GM18907 (cell line): ENCODE measurements at regions not wholly inside any gene's neighbourhood (a gene's known extent, or its start where the extent isn't known, plus 50 kb on each side); places are given as distances from the start of the nearest gene placed in this dataset.
"Not testable (repeated sequence)": the region's sequence is repeated elsewhere in the genome, so short reads cannot be mapped to it uniquely, and the experiment has no call there.

Experiments
- ATAC-seq: cut with Tn5 transposase; IDR thresholded peaks from one replicate; pipeline ENCODE4 v1.9.1; 2021; ENCODE audit warnings: mild to moderate bottlenecking, moderate library complexity; ENCODE audit not compliant: unreplicated experiment

DNA sequence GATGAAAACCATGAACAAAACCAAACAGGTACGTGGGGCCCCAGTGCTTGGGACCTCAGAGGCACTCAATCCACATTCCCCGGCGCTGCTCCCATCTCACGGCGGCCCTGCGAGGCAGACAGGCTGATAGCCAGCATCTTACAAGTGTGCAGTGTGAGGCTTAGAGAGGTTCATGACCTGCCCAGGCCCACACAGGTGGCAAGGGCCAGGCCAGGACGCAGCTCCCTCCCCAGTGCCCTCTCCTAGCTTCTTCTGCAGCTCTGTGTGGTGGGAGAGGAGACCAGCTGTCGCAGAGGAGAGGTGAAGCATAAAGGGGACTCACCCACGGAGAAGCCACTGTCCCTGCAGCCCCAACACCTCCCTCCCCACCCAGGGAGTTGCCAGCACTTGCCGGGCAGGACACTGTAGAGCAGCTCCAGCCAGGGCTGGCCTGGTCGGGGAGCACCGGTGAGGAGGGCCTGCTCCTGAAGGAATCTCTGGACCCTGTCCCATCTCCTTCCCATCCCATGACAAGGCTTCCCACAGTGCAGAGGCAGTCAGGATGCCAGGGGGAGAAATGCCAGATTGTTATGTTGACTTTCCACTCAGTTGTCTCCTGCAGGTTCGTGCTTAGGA, 92.4 kb upstream of the TMEM45B start:
- ATAC-seq = no peak

DNA sequence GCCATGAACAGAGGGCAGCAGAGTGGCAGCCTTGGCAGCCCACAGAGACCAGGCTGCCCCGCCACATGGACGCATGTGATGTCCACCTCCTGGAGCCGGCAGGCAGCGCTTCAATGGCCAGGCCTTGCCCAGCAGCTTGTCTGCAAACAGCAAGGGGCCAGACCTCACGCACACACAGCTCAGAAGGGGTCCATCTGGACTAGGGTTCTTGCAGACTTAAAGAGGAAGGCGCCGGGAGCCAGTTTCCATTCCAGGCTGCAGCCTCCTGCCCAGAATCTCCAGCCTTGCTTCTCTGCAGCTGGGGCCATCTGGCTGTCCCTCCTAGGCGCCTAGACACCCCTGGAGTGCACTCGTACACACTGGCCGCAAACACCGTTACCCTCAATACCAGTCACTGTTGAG, 91.9 kb upstream of the TMEM45B start:
- no peak for ATAC-seq

DNA sequence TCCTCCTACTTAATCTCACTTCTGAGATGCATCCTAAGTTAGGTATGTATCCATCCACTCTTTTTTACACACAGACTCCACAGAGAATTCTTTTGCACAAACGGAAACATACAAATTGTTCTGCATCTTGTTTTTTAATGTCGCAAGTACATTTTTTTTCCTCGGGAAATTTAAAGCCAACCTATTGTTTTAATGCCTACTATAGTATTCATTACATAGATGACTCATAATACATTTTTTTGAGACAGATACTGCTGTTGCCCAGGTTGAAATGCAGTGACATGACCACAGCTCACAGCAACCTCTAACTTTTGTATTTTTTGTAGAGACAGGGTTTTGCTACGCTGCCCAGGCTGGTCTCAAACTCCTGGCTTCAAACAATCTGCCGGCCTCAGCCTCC, 90.8 kb upstream of the TMEM45B start:
- ATAC-seq = no peak

DNA sequence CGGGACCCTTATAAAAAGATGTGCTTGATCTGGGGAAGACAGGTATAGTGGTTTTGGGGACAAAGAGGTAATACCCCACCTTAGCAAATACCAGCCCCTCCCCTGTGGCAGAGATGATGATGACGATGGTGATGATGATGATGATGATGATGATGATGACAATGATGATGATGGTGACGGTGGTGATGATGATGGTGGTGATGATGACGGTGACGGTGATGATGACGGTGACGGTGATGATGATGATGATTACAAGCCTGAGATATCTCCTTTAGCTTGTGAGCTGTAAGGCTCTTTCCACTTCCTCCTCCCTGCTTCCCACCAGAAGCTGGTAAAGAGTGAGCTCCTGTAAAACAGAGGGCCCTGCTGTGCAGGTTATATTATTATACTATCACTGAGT, 89.5 kb upstream of the TMEM45B start:
- ATAC-seq = no peak

DNA sequence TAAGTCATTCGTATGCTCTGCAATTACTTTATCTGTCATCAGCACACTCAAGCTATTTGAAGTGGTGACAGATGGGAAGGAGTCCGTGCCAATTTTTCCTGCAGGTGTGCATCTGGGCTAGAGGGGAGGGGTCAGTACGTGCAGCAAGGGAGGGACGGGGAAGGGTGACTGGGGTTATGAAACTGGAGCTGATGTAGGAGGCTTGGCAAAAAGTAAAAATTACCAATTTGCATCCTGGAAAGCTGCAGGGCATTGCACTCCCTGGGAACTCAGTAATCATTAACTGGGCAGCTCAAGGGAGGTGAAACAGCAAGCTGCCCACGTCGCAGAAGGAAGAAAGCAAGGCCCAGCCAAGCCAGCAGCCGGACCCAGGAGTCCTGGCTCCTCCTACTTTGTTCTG, 87.1 kb upstream of the TMEM45B start:
- no peak for ATAC-seq

DNA sequence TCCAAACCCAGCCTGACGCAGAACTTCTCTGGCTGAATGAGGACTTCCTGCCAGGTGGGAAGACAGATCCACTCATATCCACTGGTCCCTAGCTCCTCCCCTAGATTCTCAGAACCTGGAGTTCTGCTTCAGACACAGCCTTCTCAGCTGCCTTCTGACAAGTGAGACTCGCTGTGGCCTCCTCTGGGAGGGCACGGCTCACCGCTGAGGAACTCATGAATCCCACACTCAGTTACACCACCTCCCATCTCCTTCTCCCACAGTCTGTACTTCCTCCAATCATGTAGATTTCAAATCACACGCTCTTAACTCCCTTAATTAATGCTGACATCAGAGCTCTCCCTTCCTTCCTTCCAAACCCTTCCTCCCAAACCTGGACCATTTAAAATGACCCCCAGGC, 86.4 kb upstream of the TMEM45B start:
- no peak for ATAC-seq

DNA sequence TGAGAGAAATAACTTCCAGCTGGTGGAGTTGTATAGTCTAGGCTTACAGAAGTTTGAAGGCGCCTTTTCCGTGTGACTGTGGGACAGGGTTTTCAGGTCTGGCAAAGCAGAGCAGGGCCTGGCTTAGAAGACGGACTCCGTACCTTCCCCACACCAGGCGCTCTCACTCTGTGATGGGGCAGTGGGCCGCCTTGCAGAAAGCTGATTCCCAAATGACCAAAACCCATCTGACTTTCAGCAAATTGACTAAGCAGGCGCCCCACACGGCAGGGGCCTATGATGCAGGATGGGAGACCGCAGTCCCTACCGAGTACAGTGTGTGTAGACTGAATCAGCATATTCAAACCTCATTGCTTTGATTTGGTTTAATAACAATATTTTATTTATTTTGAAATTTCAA, 85.8 kb upstream of the TMEM45B start:
- ATAC-seq = no peak

DNA sequence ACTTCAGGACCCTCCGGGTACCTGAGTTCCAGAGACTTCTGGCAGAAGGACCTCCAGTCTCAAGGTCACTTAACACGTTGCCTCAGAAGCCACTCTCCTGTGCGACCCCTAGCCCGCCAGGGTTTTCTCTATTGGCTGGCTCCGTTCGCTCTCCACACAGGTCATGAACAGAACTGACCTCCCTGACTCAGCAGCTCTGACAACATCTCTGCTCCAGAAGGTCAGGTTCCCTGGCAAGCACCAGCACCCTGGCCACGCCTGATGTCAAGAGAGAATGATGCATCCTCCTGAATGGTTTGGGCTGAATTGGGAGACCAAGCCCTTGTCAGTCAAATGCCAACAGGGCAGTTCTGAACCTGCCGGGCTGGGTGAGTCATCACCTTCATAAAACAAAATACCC, 84.3 kb upstream of the TMEM45B start:
- no peak for ATAC-seq

DNA sequence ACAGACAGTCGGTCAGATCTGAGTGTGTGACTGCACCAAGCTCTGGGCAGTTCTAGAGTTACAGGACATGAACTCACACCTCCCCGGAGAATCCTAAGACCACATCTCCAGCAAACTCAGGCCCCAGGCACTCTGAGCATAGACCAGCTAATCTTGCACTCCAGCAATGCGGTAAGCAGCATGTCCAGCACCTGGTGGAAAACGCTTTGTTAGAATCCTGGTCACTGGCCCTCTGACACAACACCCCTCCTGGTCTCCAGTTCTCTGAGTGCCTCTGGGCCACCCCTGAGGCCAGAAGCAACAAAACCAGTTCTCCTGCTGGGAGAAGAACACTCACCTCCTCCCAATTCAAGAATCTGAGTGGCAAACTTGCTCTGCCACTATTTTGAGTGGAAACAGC, 82.7 kb upstream of the TMEM45B start:
- no peak for ATAC-seq

DNA sequence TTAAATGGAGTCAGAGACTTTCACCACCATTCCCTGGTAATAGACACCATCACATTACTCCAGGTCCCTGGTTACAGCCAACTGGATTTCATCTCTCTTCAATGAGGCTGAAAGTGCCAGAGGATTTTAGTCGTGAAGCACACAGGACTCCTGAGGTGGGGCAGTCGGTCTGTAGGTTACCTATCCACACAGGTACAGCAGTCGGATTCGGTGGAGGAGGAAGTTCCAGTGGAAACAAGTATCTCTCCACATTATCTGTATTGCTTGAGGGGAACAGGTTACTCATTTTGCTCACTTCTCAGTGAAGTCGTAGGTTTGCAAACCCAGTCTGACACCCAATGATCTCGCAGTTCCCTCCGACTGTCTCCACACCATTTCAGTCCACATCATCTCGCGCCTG, 82.3 kb upstream of the TMEM45B start:
- no peak for ATAC-seq

DNA sequence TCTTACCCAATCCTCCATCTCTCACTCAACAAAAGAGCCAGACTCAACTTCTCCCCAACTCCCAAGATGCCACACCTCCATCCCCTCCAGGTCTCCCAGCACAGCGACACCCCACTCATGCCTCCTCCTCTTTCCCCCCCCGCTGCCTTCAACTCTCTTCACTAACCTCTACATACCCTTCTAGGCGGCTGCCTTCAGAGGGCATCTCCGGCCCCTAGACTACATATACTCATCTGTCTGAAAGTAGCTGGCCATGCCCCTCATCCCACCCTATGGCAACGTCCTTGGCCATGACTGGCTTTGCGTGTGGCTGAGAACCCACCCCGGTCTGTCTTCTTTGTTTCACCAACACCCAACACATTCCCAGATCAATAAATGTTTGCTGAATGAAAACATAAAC, 81.7 kb upstream of the TMEM45B start:
- no peak for ATAC-seq

DNA sequence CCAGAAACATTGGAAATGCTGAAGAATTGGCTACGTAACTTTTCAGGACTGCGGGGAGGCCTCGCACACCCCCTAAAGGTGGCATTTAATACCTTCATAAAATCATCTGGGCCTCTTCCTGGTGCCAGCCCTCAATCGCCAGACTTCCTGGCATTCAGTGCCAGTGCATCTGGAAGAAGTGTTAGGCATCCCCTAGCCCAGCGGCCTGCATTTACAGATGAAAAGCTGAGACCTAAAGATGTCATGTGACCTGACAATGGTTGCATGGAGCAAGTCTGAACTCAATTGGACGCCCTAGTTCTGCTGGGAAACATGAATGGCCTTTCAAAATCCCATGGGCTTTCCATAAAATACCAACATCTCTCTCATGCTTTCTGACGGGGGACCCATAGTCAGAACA, 81.0 kb upstream of the TMEM45B start:
- ATAC-seq = no peak

DNA sequence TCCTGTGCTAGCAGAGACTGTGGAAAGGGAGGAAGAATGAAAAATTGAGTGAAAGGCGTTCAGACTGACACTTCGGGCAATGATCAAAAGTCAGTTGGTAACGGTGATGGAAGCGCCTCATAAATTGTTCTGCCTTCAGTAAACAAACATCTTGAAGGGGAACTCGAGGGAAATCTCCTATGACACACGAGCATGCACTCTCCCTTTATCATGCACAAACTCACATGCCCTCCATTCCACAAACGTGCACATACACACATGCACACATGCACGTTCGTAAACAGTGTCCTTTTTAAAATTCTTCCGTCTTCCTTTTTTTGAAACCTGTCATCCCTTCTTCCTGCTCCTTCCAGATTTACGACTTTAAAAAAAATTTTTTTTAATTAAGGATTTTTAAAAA, 77.8 kb upstream of the TMEM45B start:
- no peak for ATAC-seq

DNA sequence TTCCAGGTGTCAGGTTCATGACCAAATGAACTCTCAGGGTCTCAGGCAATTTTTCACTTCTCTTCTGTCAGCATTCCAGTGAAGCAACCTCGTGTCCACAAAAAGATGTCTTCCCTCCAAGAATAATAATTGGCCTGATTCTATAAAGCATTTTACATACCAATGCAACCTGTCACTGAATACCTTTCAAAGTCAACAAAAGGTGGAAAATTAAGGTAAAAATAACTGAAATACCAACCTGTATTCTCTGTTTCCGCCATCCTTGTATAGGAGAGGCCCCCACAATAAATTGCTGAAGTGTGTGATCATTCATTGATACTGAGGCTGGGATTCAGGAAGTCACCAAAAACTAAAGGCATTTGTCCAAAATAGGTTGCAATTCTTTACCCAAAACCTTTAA, 77.4 kb upstream of the TMEM45B start:
- no peak for ATAC-seq

DNA sequence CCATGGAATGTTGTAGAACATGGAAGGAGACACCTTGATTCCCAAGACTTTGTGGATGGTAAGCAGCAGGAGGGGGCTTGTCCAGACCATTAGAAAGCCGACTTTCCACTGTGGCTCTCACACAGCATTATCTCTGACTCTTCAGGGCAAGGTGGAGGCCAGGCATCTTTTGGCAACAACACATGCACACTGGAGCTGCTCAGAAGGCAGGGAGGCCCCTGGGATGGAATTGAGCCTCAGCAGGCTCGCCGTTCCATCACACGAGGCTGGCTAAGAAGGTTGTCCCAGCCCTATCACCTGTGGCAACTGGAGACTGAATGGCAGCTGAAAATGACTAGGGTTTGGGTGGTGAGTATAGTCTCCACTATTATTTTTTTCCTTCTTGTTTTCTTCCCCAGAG, 76.3 kb upstream of the TMEM45B start:
- no peak for ATAC-seq

DNA sequence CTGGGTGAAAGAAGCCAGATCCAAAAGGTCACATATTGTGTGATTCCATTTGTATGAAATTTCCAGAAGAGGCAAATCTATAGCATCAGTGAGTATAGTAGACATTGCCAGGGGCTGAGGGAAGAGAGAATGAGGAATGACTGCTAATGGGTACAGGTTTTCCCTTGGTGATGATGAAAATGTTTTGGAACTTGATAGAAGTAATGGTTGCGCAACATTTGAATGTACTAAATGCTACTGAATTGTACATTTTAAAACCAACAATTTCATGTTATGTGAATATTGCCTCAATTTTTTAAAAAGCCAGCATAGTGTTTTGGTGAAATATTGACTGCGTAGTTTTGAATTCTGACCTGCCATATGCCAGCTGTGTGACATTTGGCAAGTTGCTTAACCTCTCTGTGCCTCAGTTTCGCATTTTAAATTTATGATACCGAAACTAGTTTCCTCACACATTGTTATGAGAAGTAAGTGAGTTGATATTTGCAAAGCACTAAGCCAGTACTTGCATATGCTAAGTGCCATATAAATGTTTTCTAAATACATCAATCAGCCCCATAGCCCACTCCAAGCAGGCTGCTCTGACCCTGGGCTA, 75.4 kb upstream of the TMEM45B start:
- no peak for ATAC-seq

DNA sequence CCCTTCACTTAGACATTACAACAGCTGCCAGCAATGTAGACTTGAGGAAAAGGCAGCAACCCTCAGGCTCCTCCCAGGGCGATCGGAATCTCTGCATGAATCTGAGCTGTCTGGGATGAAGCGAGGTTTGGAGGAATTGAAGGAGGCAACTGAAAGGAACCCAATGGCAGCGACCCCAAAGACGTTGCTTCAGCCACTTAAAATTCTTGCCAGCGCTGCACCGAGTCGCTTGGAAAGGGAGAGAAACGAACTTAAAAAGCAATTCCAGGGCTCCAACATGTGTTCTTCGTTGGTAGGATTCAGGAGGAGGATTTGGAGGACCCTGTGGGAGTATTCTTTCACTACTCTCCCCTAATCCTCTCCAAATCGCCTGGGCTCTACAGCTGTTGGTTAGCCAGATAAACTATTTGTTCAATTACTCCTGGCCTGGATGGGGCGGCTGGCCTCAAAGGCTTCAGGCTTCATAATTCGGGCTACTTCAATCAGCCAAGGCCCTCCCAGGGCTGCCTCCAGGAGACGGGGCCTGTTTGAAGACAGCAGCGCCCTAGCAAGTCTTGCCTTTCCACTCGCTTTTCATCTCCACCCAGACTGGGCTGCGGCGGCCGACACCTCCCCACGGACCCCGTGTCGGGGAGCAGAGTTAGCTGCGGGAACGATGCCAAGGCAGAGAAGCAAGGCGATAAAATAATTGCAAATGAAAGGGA, 72.4 kb upstream of the TMEM45B start:
- no peak for ATAC-seq

DNA sequence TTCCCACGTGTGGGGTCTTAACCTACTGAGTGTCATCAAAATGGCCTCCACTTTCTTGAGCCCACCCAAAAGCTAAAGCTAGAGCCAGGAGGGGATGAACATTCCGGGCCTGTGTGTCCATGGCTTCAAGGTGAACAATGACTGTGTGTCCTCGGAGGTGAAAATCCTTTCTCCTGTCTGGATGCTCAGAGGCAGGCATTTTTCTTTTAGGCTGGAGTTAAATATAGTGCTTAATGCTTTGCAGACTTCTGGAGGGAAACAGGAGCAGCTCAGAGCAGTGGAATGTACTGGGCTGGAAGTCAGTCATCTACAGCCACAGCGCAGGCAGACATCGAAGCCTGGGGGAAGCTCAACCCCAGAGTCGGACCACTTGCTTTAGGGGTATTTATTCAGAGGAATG, 68.6 kb upstream of the TMEM45B start:
- no peak for ATAC-seq

DNA sequence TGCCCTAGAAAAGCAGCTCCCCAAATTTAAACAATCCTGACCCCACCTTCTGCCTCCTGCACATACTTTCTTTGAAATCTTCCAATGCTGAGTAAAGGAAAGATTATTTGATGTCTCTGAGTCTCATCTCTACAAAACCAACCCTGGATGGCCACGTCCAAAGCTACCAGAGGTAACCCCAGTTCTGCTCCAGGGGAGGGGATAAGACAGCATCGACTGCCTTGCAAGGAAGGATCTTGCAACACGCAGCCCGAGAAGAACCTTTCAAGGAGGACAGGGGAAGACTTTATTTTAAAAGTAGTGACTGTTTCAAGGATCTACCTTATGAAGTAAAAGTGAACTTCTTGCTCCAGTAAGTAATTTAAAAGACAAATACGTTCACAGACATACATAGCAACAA, 66.5 kb upstream of the TMEM45B start:
- no peak for ATAC-seq

DNA sequence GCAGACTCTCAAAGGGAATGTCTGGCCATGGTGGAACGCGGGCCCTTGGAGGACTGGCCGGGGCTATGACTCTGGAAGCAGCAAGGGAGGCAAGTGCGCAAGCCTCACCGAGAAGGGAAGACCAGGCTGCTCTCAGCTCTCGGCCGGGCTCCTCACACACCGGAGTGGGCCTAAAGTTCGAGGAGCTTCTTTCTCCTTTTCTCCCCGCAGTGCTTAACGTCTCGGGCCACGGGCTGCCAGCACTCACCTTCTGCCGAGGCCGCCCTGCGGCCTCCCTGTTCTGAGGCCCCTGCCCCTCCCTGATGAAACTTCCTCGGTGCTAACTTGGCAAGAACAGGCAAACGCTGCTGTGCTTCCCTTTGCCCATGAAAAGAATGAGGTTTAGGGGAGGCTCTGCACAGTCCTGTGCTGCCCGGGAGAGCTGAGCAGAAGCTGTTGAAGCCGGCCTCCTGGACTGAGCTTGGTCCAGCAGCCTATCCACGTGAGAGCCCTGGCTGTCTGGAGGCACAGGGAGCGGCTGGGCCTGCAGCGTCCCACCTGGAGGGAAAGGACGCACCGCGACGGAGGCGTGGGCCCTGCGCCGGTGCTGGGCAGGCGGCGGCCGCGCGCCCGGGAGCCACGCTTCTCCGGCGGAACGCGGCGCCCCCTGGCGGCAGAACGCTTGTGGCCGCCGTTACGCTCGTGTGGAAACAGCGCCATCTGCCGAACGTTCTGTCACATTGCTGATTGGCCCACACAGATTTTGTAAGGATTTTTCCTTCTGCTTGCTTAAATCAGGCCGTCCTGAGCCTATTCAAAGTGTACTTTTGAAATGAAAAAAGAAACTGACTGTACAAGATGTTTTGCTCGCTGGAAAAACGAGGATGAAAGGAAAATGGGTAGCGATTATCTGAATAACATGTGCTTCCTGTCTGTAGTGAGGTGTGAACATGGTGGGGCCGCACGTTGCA, 65.0 kb upstream of the TMEM45B start:
- peak; percentile 89 for ATAC-seq

DNA sequence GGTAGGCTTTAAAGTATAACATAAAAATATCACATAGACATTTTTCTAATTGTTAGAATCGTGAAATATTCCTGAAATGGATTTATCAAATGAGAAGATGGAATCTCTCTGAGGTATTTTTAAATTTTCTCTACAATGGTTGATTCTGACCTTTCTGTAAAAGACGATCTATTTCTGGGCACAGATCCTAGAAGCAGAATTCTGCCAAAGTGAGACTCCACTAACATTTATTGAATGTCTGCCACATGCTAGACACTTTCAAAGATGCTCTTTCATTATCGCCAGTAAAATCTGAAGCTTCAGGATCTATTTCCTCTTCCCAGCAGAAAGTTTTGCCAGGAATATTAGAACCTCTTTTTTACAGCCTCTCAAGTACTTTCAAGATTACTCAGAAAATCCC, 64.1 kb upstream of the TMEM45B start:
- ATAC-seq = no peak

DNA sequence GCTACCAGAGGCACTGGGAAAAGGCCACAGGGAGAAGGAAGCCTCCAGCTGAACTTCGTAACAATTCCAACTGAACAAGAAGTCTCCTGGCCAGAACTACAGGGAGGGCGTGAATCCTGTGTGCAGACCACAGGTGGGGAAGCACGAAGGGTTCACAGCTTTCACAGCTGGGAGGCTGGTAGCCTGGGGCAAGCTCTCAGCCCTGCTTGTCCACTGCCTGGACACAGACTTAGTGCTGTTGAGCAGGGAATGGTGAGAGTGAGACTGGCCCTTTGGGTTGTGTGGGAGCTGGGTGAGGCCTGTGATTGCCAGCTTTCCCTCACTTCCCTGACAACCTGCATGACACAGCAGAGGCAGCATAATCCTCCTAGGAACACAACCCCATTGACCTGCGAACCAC, 52.1 kb upstream of the TMEM45B start:
- ATAC-seq = not testable (repeated sequence)
